IPS DF 4.7 (cell line): ENCODE measurements at regions not wholly inside any gene's neighbourhood (a gene's known extent, or its start where the extent isn't known, plus 50 kb on each side); places are given as distances from the start of the nearest gene placed in this dataset.
"Not testable (repeated sequence)": the region's sequence is repeated elsewhere in the genome, so short reads cannot be mapped to it uniquely, and the experiment has no call there.

Source experiments
- DNase-seq: peaks from one replicate; pipeline ENCODE4 v3.0.0-alpha.2; 2013; ENCODE audit warnings: low spot score; ENCODE audit errors: extremely low read depth

GRCh38 chr14:40025101-40025500 lies 592.9 kb upstream of the FBXO33 start:
- no peak for DNase-seq

GRCh38 chr14:40010961-40011360 lies 578.7 kb upstream of the FBXO33 start:
- no peak for DNase-seq

- DNase-seq: no peak
These were observed 577.5 kb upstream of the FBXO33 start for GRCh38 chr14:40009771-40010170.

- DNase-seq: not testable (repeated sequence)
These were observed 576.1 kb upstream of the FBXO33 start for GRCh38 chr14:40008345-40008744.

- DNase-seq: no peak
These were observed 572.8 kb upstream of the FBXO33 start for GRCh38 chr14:40004871-40005500.

- DNase-seq: no peak
These were observed 571.5 kb upstream of the FBXO33 start for GRCh38 chr14:40003773-40004172.

- no peak for DNase-seq
These were observed 566.6 kb upstream of the FBXO33 start for GRCh38 chr14:39998854-39999253.

GRCh38 chr14:39998114-39998513 lies 565.9 kb upstream of the FBXO33 start:
- no peak for DNase-seq

- DNase-seq: no peak
These were observed 558.8 kb upstream of the FBXO33 start for GRCh38 chr14:39991041-39991440.

GRCh38 chr14:39988939-39989338 lies 556.7 kb upstream of the FBXO33 start:
- peak; percentile 25 for DNase-seq

GRCh38 chr14:39984323-39984722 lies 552.1 kb upstream of the FBXO33 start:
- no peak for DNase-seq

GRCh38 chr14:39977198-39977597 lies 545.0 kb upstream of the FBXO33 start:
- DNase-seq: no peak

GRCh38 chr14:39974036-39974435 lies 541.8 kb upstream of the FBXO33 start:
- DNase-seq: no peak

GRCh38 chr14:39972704-39973103 lies 540.5 kb upstream of the FBXO33 start:
- DNase-seq: no peak

GRCh38 chr14:39967885-39968284 lies 535.7 kb upstream of the FBXO33 start:
- no peak for DNase-seq

- DNase-seq: no peak
These were observed 525.8 kb upstream of the FBXO33 start for GRCh38 chr14:39957987-39958386.

GRCh38 chr14:39957290-39957689 lies 525.1 kb upstream of the FBXO33 start:
- DNase-seq: no peak

- no peak for DNase-seq
These were observed 524.1 kb upstream of the FBXO33 start for GRCh38 chr14:39956372-39956771.

- no peak for DNase-seq
These were observed 516.0 kb upstream of the FBXO33 start for GRCh38 chr14:39948235-39948634.

GRCh38 chr14:39946807-39947206 lies 514.6 kb upstream of the FBXO33 start:
- DNase-seq: no peak

GRCh38 chr14:39939023-39939422 lies 506.8 kb upstream of the FBXO33 start:
- no peak for DNase-seq

GRCh38 chr14:39912192-39913100 lies 480.2 kb upstream of the FBXO33 start:
- DNase-seq: no peak

- DNase-seq: no peak
These were observed 465.4 kb upstream of the FBXO33 start for GRCh38 chr14:39897657-39898056.
